ENCODE measurements at regions not wholly inside any gene's neighbourhood (a gene's known extent, or its start where the extent isn't known, plus 50 kb on each side); places are given as distances from the start of the nearest gene placed in this dataset.

GRCh38 chr17:69919789-69920188, 155.2 kb upstream of the KCNJ16 start:
- WGBS (ENCODE audit: insufficient coverage, low coverage, low lambda C conversion rate, missing lambda C conversion rate), result 69% methylated on average over 2 of the region's 2 CpGs
- no peak for DNase-seq

GRCh38 chr17:69921046-69921445, 154.0 kb upstream of the KCNJ16 start:
- no peak for DNase-seq
- H3K4me3 ChIP-seq, result no peak overlapping the region
- intact Hi-C loops (cut with DNase I), result no loop called here
- H3K9me3 ChIP-seq, result no peaks in the 10 kb centered on the region
- no peak overlapping the region for H3K27ac ChIP-seq
- ATAC-seq, result no peak
- no peaks in the 10 kb centered on the region for H3K36me3 ChIP-seq
- TF ChIP-seq POLR2A (IDR thresholded peaks at IDR 0.05) (no peak), CTCF (IDR thresholded peaks at IDR 0.05) (no peak)
- no peaks in the 10 kb centered on the region for H3K4me1 ChIP-seq
- 13% methylated on average over 1 of the region's 1 CpG for WGBS (ENCODE audit: insufficient coverage, low coverage, low lambda C conversion rate, missing lambda C conversion rate)
- H3K27me3 ChIP-seq, result no peaks in the 10 kb centered on the region

More at GRCh38 chr17:69919789-69920188, 155.2 kb upstream of the KCNJ16 start:
- Histone ChIP-seq H3K4me1 (no peaks in the 10 kb centered on the region), H3K27ac (no peak overlapping the region), H3K4me3 (no peak overlapping the region), H3K9me3 (no peaks in the 10 kb centered on the region), H3K27me3 (no peaks in the 10 kb centered on the region), H3K36me3 (no peaks in the 10 kb centered on the region)
- intact Hi-C loops (cut with DNase I), result no loop called here
- TF ChIP-seq CTCF (IDR thresholded peaks at IDR 0.05) (no peak), POLR2A (IDR thresholded peaks at IDR 0.05) (no peak)
- no peak for ATAC-seq

- no peak for DNase-seq
- Histone ChIP-seq H3K36me3 (no peaks in the 10 kb centered on the region), H3K27me3 (no peaks in the 10 kb centered on the region), H3K9me3 (no peaks in the 10 kb centered on the region), H3K4me1 (no peaks in the 10 kb centered on the region), H3K27ac (no peak overlapping the region), H3K4me3 (no peak overlapping the region)
- WGBS (ENCODE audit: insufficient coverage, low coverage, low lambda C conversion rate, missing lambda C conversion rate), result 35% methylated on average over 2 of the region's 4 CpGs
- ATAC-seq, result no peak
- TF ChIP-seq CTCF (IDR thresholded peaks at IDR 0.05) (no peak), POLR2A (IDR thresholded peaks at IDR 0.05) (no peak)
- intact Hi-C loops (cut with DNase I), result no loop called here
Measured at GRCh38 chr17:69928611-69929010, 146.4 kb upstream of the KCNJ16 start.

GRCh38 chr17:69936996-69937395, 138.0 kb upstream of the KCNJ16 start:
- TF ChIP-seq POLR2A (IDR thresholded peaks at IDR 0.05), result no peak
- intact Hi-C loops (cut with DNase I), result no loop called here
- 58% methylated on average over 2 of the region's 3 CpGs for WGBS (ENCODE audit: insufficient coverage, low coverage, low lambda C conversion rate, missing lambda C conversion rate)
- Histone ChIP-seq H3K4me1 (no peaks in the 10 kb centered on the region), H3K27ac (no peak overlapping the region), H3K9me3 (no peaks in the 10 kb centered on the region), H3K4me3 (no peak overlapping the region), H3K36me3 (no peaks in the 10 kb centered on the region), H3K27me3 (peaks cover 0 to 3% of the 10 kb centered on the region in 2 donors)
- ATAC-seq (no peak), DNase-seq (no peak)

GRCh38 chr17:69943058-69943457, 132.0 kb upstream of the KCNJ16 start:
- no peaks in the 10 kb centered on the region for H3K4me1 ChIP-seq
- H3K4me3 ChIP-seq, result no peak overlapping the region
- no peaks in the 10 kb centered on the region for H3K9me3 ChIP-seq
- H3K27me3 ChIP-seq, result no peaks in the 10 kb centered on the region
- H3K36me3 ChIP-seq, result no peaks in the 10 kb centered on the region
- no peak overlapping the region for H3K27ac ChIP-seq
- ATAC-seq (no peak), DNase-seq (no peak)
- intact Hi-C loops (cut with DNase I), result no loop called here
- TF ChIP-seq CTCF (IDR thresholded peaks at IDR 0.05), result no peak
- TF ChIP-seq POLR2A (IDR thresholded peaks at IDR 0.05), result no peak
